Sigmoid colon (tissue), 6 donors: ENCODE measurements at regions not wholly inside any gene's neighbourhood (a gene's known extent, or its start where the extent isn't known, plus 50 kb on each side); places are given as distances from the start of the nearest gene placed in this dataset.

Experiments used
- DNase-seq: peaks from one replicate; pipeline ENCODE4 v3.0.0-alpha.2; 2019
- H3K27ac ChIP-seq, 4 donors: fragments of 200-600 bp; sonication (generic); one replicate each; pipeline ENCODE4 v1.5.1; 2016 to 2019; ENCODE audit warnings: mild to moderate bottlenecking in 1 of 4
- H3K27me3 ChIP-seq, 3 donors: fragments of 200-600 bp; sonication (generic); one replicate each; pipeline ENCODE4 v1.5.1; 2019; ENCODE audit warnings: mild to moderate bottlenecking in 1 of 3
- H3K36me3 ChIP-seq, 4 donors: fragments of 200-600 bp; sonication (generic); one replicate each; pipeline ENCODE4 v1.5.1; 2016 to 2019
- H3K4me1 ChIP-seq, 4 donors: fragments of 200-600 bp; sonication (generic); one replicate each; pipeline ENCODE4 v1.5.1; 2017 to 2019
- H3K4me3 ChIP-seq, 4 donors: fragments of 200-600 bp; sonication (generic); one replicate each; pipeline ENCODE4 v1.5.1; 2017 to 2019; ENCODE audit warnings: mild to moderate bottlenecking in 2 of 4, moderate library complexity in 1 of 4
- H3K9me3 ChIP-seq, 4 donors: fragments of 200-600 bp in 3 of 4; sonication (generic) in 3 of 4; one replicate each; pipeline versions ENCODE4 v1.5.1 to v1.6.1; 2013 to 2019
- EP300 ChIP-seq, 4 donors: sonication (generic); formaldehyde crosslinking; IDR thresholded peaks; one replicate each; pipeline ENCODE4 v1.6.1; 2017; ENCODE audit warnings: antibody characterized with exemption in 4 of 4
- POLR2A ChIP-seq, 2 donors: fragments of 450-650 bp; IDR thresholded peaks; one replicate each; pipeline ENCODE4 v1.6.1; 2016; ENCODE audit warnings: antibody characterized with exemption in 2 of 2, mild to moderate bottlenecking in 2 of 2, moderate library complexity in 2 of 2
- POLR2AphosphoS5 ChIP-seq, 4 donors: sonication (generic); formaldehyde crosslinking; IDR thresholded peaks; one replicate each; pipeline ENCODE4 v1.6.1; 2017; ENCODE audit warnings: antibody characterized with exemption in 4 of 4
- WGBS, 2 donors: extraction: QIAGEN DNeasy Blood & Tissue Kit; methylation state at CpG; one replicate each; pipeline ENCODE4 v1.1.7; 2013; 5-methylcytosine and 5-hydroxymethylcytosine counted together
- intact Hi-C: fragments of 100-400 bp; cut with DNase I; formaldehyde crosslinking; loops from one replicate; pipeline ENCODE4 v1.15.1; 2023
- TF ChIP-seq, protein P1 (sequence below), 4 experiments: fragments of 450-650 bp in 3 of 4; fragments of 200-600 bp in 1 of 4; IDR thresholded peaks; one replicate each; pipeline ENCODE4 v1.5.1; 2016 to 2019; ENCODE audit warnings: antibody characterized with exemption in 4 of 4, mild to moderate bottlenecking in 3 of 4, moderate library complexity in 2 of 4
- donor health status: healthy with polysubstance abuse.
- donor health status: healthy.

DNA sequence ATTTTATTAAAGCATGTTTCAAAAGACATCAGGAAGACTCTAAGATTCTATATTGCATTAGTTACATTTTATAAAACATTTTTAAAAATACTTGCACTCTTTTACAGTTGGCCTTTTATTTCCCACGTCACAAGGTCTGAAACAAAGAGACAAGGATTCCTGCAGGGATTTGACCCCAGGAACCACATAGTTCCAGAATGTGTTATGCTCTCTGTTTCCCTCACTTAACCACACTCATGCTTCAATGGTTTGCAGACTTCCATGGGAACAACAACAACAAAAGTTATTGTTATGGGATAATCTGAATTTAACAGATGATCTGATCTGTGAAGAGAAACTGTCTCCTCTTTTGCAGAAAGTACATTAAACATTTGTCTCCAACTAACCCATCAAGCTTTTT is 104.3 kb upstream of the PPFIA2 start:
- no peaks in the 10 kb centered on the region for H3K4me1 ChIP-seq
- no peaks in the 10 kb centered on the region for H3K36me3 ChIP-seq
- H3K4me3 ChIP-seq, result no peak overlapping the region
- no peaks in the 10 kb centered on the region for H3K27me3 ChIP-seq
- 65 to 84% methylated on average over 1 of the region's 1 CpG for WGBS, 2 donors
- H3K9me3 ChIP-seq, result no peaks in the 10 kb centered on the region
- TF ChIP-seq, protein P1, sequence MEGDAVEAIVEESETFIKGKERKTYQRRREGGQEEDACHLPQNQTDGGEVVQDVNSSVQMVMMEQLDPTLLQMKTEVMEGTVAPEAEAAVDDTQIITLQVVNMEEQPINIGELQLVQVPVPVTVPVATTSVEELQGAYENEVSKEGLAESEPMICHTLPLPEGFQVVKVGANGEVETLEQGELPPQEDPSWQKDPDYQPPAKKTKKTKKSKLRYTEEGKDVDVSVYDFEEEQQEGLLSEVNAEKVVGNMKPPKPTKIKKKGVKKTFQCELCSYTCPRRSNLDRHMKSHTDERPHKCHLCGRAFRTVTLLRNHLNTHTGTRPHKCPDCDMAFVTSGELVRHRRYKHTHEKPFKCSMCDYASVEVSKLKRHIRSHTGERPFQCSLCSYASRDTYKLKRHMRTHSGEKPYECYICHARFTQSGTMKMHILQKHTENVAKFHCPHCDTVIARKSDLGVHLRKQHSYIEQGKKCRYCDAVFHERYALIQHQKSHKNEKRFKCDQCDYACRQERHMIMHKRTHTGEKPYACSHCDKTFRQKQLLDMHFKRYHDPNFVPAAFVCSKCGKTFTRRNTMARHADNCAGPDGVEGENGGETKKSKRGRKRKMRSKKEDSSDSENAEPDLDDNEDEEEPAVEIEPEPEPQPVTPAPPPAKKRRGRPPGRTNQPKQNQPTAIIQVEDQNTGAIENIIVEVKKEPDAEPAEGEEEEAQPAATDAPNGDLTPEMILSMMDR (IDR thresholded peaks at IDR 0.05), result no peak
- TF ChIP-seq EP300 (IDR thresholded peaks at IDR 0.05) (no peak), POLR2A (IDR thresholded peaks at IDR 0.05) (no peak)
- intact Hi-C loops, result no loop called here
- no peak overlapping the region for H3K27ac ChIP-seq
- DNase-seq, result no peak

DNA sequence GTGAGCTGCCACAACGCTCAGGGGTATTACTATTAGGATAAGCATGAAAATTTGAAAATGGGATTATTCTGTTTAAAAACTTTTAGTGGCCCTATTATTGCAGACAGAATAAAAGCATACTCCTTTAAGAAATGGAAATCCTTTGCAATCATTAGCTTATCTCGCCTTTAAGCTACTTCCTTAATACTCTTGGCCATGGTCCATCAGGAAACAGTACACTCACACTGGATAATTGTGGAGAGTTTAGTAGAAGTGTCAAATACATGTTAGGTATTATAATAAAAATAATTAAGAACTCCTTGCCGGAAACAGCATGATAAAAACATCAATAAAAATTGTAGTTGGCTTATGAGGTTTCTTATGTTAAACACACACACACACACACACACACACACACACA is 100.4 kb upstream of the PPFIA2 start:
- intact Hi-C loops, result no loop called here
- H3K4me3 ChIP-seq, result no peak overlapping the region
- H3K36me3 ChIP-seq, result no peaks in the 10 kb centered on the region
- no peak for DNase-seq
- no peaks in the 10 kb centered on the region for H3K27me3 ChIP-seq
- H3K9me3 ChIP-seq, result no peaks in the 10 kb centered on the region
- H3K4me1 ChIP-seq, result no peaks in the 10 kb centered on the region
- H3K27ac ChIP-seq, result no peak overlapping the region
- 8 to 25% methylated on average over 3 of the region's 3 CpGs for WGBS, 2 donors
- TF ChIP-seq POLR2AphosphoS5 (IDR thresholded peaks at IDR 0.05) (no peak), EP300 (IDR thresholded peaks at IDR 0.05) (no peak), POLR2A (IDR thresholded peaks at IDR 0.05) (no peak)
- TF ChIP-seq, protein P1 (IDR thresholded peaks at IDR 0.05), result no peak

DNA sequence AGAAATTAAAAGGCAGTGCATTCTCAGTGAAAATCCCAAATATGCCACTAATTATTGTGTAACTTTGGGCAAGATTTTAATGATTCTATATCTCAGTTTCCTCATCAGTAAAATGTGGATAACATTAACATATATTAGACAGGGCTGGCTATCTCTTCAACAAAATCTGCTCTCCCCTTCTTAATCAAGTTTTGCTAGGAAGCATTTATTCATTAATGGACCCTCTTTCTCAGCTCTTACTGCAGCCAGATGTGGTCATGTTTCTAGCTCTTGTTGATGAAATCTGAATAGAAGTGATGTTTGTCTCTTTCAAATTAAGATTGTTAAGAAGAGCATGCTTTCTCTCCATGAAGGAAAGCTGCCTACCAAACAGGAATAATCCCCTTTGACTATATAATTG is 84.4 kb upstream of the PPFIA2 start:
- no peaks in the 10 kb centered on the region for H3K36me3 ChIP-seq
- H3K9me3 ChIP-seq, result no peaks in the 10 kb centered on the region
- no peaks in the 10 kb centered on the region for H3K4me1 ChIP-seq
- TF ChIP-seq EP300 (IDR thresholded peaks at IDR 0.05), result no peak
- TF ChIP-seq POLR2AphosphoS5 (IDR thresholded peaks at IDR 0.05), result no peak
- TF ChIP-seq POLR2A (IDR thresholded peaks at IDR 0.05), result no peak
- TF ChIP-seq, protein P1 (IDR thresholded peaks at IDR 0.05), result no peak
- intact Hi-C loops, result no loop called here
- DNase-seq, result no peak
- no peaks in the 10 kb centered on the region for H3K27me3 ChIP-seq
- H3K27ac ChIP-seq, result no peak overlapping the region
- H3K4me3 ChIP-seq, result no peak overlapping the region

DNA sequence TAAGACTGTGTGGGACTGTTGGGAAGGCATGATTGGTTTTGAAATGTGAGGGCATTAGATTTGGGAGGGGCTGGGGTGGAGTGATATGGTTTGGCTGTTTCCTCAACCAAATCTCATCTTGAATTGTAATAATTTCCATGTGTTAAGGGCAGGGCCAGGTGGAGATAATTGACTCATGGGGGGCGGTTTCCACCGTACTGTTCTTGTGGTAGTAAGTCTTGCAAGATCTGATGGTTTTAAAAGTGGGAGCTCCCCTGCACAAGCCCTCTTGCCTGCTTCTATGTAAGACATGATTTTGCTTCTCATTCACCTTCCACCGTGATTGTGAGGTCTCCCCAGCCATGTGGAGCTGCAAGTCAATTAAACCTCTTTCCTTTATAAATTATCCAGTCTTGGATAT is 76.6 kb upstream of the PPFIA2 start:
- H3K27me3 ChIP-seq, result no peaks in the 10 kb centered on the region
- H3K27ac ChIP-seq, result no peak overlapping the region
- no peaks in the 10 kb centered on the region for H3K36me3 ChIP-seq
- no peak overlapping the region for H3K4me3 ChIP-seq
- peak; percentile 47 for DNase-seq
- 79 to 90% methylated on average over 3 of the region's 3 CpGs for WGBS, 2 donors
- TF ChIP-seq, protein P1 (IDR thresholded peaks at IDR 0.05), result no peak
- no peak for TF ChIP-seq POLR2A (IDR thresholded peaks at IDR 0.05)
- TF ChIP-seq EP300 (IDR thresholded peaks at IDR 0.05), result no peak
- no peak for TF ChIP-seq POLR2AphosphoS5 (IDR thresholded peaks at IDR 0.05)
- H3K4me1 ChIP-seq, result no peaks in the 10 kb centered on the region
- intact Hi-C loops, result no loop called here
- peaks cover 0 to 2% (median 0%) of the 10 kb centered on the region in 4 donors for H3K9me3 ChIP-seq

DNA sequence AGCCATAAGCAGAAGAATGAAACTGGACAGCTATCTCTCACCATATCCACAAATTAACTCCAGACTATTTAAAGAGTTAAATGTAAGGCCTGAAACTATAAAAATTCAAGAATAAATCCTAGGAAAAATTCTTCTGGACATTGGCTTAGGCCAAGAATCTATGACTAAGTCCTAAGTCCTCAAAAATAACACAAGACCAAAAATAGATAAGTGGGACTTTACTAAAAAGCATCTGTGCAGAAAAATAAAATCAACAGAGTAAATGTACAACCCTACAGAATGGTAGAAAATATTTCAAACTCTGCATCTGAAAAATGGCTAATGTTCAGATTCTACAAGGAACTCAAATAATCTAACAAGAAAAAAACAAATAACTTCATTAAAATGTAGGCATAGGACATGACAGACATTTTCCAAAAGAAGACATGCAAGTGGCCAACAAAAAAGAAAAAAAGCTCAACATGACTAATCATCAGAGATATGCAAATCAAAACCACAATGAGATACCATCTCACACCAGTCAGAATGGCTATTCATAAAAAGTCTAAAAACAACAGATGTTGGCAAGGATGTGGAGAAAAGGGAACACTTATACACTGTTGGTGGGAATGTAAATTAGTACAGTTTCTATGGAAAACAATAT is 61.0 kb upstream of the PPFIA2 start:
- intact Hi-C loops, result no loop called here
- no peak for TF ChIP-seq EP300 (IDR thresholded peaks at IDR 0.05)
- TF ChIP-seq POLR2AphosphoS5 (IDR thresholded peaks at IDR 0.05), result no peak
- TF ChIP-seq, protein P1 (IDR thresholded peaks at IDR 0.05), result no peak
- no peak for TF ChIP-seq POLR2A (IDR thresholded peaks at IDR 0.05)
- H3K36me3 ChIP-seq, result no peaks in the 10 kb centered on the region
- no peaks in the 10 kb centered on the region for H3K9me3 ChIP-seq
- H3K27me3 ChIP-seq, result no peaks in the 10 kb centered on the region
- H3K4me1 ChIP-seq, result no peaks in the 10 kb centered on the region
- no peak overlapping the region for H3K4me3 ChIP-seq
- no peak overlapping the region for H3K27ac ChIP-seq
- no peak for DNase-seq
